ENCODE measurements at regions not wholly inside any gene's neighbourhood (a gene's known extent, or its start where the extent isn't known, plus 50 kb on each side); places are given as distances from the start of the nearest gene placed in this dataset.

GRCh38 chr2:62307469-62308389 is 111.8 kb downstream of the B3GNT2 start:
- no peak for TF ChIP-seq CTCF (IDR thresholded peaks at IDR 0.05; ENCODE audit: low read depth, low read length)
- H3K4me3 ChIP-seq (ENCODE audit: low read depth, low read length), result no peak overlapping the region
- in situ Hi-C loops (cut with HindIII; ENCODE audit: low sequenced_read_pairs), result no loop called here
- no peak for DNase-seq (ENCODE audit: low read depth, low spot score)

- DNase-seq (ENCODE audit: low read depth, low spot score), result peak; percentile 32
- H3K4me3 ChIP-seq (ENCODE audit: low read depth, low read length), result no peak overlapping the region
- TF ChIP-seq CTCF (IDR thresholded peaks at IDR 0.05; ENCODE audit: low read depth, low read length), result no peak
- in situ Hi-C loops (cut with HindIII; ENCODE audit: low sequenced_read_pairs), result no loop called here
Measured at GRCh38 chr2:62306751-62307468, 111.0 kb downstream of the B3GNT2 start.

GRCh38 chr2:62305421-62306176 is 109.7 kb downstream of the B3GNT2 start:
- no peak for DNase-seq (ENCODE audit: low read depth, low spot score)
- no peak for TF ChIP-seq CTCF (IDR thresholded peaks at IDR 0.05; ENCODE audit: low read depth, low read length)
- H3K4me3 ChIP-seq (ENCODE audit: low read depth, low read length), result no peak overlapping the region
- in situ Hi-C loops (cut with HindIII; ENCODE audit: low sequenced_read_pairs), result no loop called here

GRCh38 chr2:62304429-62305417 is 108.8 kb downstream of the B3GNT2 start:
- peak; percentile 94 for DNase-seq (ENCODE audit: low read depth, low spot score)
- in situ Hi-C loops (cut with HindIII; ENCODE audit: low sequenced_read_pairs), result no loop called here
- no peak for TF ChIP-seq CTCF (IDR thresholded peaks at IDR 0.05; ENCODE audit: low read depth, low read length)
- no peak overlapping the region for H3K4me3 ChIP-seq (ENCODE audit: low read depth, low read length)

GRCh38 chr2:62303788-62304187 is 107.9 kb downstream of the B3GNT2 start:
- in situ Hi-C loops (cut with HindIII; ENCODE audit: low sequenced_read_pairs), result no loop called here
- no peak overlapping the region for H3K4me3 ChIP-seq (ENCODE audit: low read depth, low read length)
- DNase-seq (ENCODE audit: low read depth, low spot score), result no peak
- no peak for TF ChIP-seq CTCF (IDR thresholded peaks at IDR 0.05; ENCODE audit: low read depth, low read length)

Data from astrocyte of the spinal cord (primary cell).